GM15510 (cell line): ENCODE measurements at regions not wholly inside any gene's neighbourhood (a gene's known extent, or its start where the extent isn't known, plus 50 kb on each side); places are given as distances from the start of the nearest gene placed in this dataset.

ENCODE experiments used
- POLR2A ChIP-seq: IDR thresholded peaks from 3 replicates; pipeline ENCODE4 v1.6.1; 2011; ENCODE audit warnings: borderline replicate concordance; ENCODE audit not compliant: insufficient read length; ENCODE audit errors: extremely low read depth

DNA sequence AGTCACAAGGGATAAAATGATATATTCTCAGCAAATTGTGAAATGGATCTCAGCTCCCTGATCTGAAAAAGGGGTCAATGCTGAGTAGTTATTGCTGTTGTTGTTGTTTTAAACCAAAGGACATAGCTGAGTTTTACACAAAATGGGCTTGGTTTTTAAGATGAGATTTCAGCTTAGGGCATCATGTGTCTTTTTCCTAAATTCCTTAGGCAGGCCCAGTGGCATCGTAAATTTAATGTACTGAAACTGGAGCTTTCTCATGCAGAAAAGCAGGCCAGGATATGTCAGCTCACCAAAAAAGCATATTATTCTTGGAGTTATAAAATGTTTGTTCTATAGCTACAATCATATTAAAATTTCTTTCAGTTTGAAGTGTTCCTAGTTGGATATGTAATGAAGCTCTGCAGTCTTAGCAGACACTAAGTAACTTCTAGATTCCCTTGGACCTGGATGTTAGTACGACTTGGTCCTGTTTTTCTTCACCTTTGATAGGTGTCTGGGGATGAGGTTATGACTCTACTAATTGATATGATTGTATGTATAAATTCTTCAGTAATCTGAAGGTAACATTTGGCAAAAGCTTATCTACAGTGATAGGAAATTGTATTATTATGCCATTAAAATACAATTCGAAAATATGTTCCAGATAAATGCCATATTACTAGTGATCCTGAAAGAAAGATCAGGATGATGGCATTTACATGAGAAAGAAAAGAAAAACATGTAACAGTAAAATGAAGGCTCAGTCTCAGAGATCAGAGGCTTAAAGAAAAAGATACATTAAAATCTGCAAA is 663.3 kb downstream of the RFPL4B start:
- TF ChIP-seq POLR2A = no peak

DNA sequence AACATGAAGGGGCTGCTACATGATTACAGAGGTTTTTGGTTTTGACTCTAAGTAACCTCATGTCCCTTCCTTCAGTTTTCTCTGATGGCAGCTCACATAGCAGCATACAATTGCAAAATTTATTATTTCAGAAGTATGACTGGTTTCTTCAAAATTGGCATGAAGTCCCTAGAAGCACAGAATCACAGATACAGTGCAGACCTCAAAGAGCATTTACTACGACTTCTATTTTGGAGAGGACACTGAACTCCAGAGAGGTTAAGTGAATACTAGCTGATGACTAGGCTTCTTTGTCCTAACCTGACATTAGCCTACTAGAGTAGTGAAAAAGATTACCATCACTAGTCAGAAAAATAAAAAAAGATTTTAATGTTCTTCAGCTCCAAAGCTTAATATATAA is 664.3 kb downstream of the RFPL4B start:
- no peak for TF ChIP-seq POLR2A

DNA sequence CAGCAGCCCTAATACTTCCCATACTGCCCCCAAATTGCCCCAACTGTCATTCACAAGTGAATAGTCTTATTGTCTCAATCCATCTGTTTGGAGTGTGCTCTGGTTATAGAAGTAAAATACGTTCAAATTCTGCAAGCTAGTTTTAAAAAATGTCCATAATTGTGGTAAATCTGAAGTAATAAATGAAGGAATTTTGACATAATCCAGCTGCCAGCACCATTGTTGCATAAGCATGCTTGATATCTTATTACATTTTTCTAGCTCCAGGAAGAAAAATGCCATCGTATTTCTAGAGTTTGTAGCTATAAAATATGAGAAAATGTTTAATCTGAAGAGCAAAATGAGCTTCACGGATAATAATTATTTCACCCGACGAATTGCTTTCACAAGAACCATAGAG is 664.7 kb downstream of the RFPL4B start:
- TF ChIP-seq POLR2A = no peak

DNA sequence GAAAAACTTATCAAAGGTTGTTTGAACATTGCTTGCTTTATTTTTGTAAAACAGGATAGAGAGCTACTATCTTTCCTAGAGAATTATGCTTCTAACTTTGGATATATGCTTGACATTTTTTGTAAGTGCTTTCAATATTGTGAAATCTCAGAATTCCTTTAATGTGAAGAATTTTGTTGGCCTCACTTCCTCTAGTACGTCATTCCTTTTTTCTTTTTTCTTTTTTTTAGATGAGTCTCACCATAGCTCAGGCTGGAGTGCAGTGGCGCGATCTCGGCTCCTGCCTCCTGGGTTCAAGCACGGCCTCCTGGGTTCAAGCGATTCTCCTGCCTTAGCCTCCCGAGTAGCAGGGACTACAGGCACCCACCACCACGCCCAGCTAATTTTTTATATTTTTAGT is 668.1 kb downstream of the RFPL4B start:
- TF ChIP-seq POLR2A = no peak

DNA sequence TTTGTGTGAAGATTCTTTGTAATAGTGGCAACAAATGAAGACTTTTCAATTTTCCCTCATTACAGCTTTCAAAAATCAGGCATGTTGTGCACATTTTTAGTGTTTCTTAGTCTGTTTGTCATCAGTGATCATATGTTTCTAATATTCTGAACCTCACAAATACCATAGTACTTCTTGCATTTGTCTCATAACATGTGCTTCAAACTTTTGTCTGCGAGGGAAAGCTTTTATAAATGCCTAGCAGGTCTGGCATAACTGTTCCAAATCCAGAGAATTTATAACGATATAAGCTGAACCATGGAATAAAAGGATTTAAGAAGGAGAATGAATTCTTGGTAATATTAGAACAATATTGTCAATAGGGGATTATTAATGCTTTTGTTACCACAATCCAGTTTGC is 670.2 kb downstream of the RFPL4B start:
- TF ChIP-seq POLR2A = no peak

DNA sequence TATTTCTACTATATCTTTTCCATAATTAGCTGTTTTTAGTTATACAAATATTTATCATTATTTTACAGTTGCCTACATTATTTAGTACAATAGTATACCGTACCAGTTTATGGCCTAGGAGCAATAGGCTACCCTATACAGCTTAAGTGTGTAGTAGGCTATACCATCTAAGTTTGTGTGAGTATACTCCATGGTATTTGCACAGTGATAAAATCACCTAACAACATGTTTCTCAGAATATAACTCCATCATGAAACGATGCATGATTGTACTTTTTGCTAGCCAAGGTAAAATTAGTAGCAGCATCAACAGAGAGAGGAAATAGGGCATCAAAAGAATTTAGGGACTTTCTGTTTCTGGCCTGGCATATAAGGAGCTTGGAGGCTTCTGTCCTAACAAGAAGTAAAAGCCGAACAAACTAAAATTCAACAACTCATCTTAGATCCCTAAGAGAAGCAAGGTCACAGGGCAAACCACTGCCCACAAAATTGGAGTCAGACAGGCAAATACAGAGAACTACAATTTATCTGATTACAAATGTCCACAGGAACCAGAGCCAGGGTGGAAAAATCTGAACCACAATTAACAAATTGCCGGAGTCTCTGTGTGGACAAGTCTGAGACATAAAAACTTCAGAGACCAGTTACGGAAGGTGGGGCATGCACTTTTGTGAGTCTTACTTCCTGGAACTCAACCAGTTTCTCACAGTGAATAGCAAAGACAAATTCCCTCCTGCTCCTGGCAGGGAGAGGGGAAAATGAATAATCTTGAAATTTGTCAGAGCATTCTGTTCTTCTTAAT is 671.4 kb downstream of the RFPL4B start:
- no peak for TF ChIP-seq POLR2A

DNA sequence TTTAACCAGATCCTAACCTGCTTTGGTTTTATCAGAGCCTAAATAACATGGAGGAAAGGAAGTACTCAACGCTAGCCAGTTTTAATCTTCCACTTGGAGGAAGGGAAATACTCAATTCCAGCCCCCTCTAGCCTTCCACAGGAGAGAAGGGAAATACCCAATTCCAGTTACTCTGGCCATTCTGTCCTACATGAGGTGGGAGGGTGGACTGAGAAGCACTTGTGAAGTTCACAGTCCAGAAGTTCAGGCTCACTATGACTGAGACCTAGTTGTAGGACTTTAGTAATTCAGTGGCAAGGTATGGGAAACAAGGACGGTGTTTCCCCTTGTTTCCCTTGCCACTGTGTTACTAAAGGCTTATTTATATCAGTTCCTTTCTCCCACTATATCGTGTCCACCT is 672.0 kb downstream of the RFPL4B start:
- TF ChIP-seq POLR2A = no peak

DNA sequence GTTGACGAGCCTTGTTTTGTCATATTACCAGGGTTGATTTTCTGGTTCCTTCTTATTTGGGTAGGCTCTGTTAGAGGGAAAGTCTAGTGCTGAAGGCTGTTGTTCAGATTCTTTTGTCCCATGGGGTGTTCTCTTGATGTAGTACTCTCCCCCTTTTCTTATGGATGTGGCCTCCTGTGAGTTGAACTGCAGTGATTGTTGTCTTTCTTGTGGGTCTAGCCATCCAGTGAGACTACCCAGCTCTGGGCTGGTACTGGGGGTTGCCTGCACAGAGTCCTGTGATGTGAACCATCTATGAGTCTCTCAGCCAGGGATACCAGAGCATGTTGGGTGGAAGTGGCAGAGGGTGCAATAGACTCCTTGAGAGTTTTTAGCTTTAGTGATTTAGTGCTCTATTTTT is 680.6 kb downstream of the RFPL4B start:
- no peak for TF ChIP-seq POLR2A

DNA sequence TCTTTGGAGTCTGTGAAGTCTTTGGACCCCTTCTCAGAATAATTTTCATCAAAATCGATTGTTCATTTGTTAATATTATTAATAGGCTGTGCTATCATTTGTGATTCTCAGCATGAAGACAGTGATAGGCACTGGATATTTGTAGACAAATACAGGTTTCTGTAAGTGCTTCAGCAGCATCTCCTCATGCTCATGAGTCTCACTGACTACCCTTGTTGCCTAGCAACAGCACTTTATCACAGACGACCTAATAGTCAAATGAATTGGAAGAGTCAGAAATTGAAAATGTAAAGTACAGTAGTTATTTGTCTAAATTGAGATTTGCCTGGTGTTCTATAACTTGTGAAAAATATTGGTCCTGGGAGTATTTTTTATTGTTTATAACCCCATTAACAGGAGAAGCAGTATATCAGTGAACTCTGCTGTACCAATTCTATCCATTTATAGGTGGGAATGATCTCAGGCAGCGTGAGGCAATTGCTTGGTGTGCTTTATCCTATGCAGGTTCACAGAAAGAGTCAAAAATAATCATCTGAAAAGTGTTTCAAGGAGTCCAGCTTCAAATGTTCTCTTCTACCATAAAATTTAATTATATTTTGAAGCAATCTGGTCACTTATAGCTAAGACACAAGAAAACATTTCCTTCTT is 684.6 kb downstream of the RFPL4B start:
- no peak for TF ChIP-seq POLR2A

DNA sequence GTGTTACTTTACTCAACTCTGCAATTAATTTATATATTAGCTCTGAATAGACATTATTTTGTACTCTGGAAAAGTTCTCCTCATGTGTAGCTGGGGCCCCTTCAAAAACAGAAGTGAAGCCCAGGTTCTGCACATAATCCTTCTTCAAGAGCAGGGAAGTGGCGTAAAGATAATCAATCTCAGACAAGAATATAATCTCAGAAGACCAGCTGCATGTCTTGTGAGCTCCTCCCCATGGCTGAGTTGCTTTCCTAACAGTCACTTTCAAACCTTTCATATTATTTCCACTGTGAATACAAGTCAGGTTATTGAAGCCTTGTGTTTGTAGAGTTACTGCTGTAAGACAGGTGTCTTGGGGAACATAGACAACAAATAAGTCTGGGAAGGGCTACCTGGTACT is 691.9 kb downstream of the RFPL4B start:
- no peak for TF ChIP-seq POLR2A

DNA sequence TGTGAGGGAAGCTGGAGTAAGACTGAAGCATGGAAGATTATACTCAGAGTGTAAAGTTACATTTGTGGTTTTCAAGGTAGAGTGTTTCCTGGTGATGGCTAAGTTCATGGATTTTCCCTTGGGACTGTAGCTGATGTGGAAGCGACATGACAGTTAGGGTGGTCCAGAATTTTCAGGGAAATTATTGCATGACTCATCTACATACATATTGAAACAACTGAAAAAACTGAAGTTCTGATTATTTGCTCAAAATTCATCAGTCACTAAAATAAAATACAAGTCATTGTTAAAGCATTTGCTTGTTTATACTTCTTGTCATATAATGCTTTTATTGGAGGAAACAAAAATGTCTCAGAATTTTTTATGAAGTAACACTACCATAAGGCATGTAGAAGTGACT is 700.0 kb downstream of the RFPL4B start:
- no peak for TF ChIP-seq POLR2A

DNA sequence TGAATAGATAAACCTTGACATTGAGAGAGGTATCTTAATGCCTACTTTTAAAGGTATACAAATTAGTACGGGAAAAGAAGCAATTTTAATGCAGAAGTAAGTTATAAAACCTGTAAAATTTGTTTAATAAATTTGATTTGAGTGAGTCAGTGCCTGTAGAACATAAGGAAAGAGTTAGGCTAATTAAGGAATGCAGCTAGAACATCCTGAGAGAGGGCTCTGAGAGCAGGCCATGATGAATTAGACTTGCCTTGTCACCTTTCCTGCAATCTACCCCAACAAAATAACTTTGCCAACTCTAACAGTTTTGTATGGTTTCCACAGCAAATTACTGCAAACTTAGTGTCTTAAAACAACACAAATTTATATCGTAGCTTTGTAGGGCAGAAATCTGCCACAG is 700.8 kb downstream of the RFPL4B start:
- no peak for TF ChIP-seq POLR2A

DNA sequence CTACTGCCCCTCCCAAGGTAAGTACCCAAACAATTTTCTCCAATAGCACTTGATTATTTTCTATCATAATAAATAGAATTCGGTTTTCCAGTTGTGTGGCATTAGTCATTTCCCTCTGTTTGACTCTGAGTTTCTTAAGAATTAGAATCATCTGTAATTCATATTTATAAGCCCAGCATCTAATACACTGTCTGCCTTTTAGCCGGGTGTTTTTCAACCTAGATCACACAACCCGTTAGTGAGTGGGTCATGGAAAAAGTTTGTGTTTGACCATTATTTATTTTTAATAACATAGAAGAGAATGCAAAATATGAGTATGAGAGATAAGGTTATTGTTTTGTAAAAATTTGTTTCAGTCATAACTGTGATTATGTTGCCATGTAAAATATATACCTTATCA is 701.6 kb downstream of the RFPL4B start:
- TF ChIP-seq POLR2A = no peak

DNA sequence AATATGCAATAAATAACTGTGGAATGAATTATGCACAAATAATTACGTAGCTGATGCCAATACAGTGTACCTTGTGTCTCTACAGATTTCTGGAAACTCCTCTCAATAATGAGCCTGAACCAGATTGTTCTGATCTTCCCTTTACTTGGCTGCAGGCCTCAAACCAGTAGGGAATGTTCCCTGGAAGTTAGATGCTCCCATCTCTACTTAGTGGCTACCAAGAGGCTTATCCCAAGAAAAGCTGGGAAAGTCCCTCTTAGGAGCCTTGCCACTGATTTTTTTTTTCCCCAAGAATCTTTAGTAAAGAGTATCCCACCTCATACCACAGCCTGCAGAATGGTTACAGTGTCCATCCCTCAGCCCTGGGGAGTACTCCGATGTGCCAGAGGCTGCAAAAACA is 702.1 kb downstream of the RFPL4B start:
- no peak for TF ChIP-seq POLR2A
